ENCODE measurements at regions not wholly inside any gene's neighbourhood (a gene's known extent, or its start where the extent isn't known, plus 50 kb on each side); places are given as distances from the start of the nearest gene placed in this dataset.

- intact Hi-C loops (cut with DNase I; ENCODE audit: low total_unique reads): no loop called here
- DNase-seq: no peak
- H3K36me3 ChIP-seq: no peaks in the 10 kb centered on the region
- H3K4me3 ChIP-seq: no peak overlapping the region
- H3K4me1 ChIP-seq: no peaks in the 10 kb centered on the region
- no peak overlapping the region for H3K27ac ChIP-seq
- no peaks in the 10 kb centered on the region for H3K9me3 ChIP-seq
- no peak for TF ChIP-seq POLR2A (IDR thresholded peaks at IDR 0.05)
- H3K27me3 ChIP-seq: no peaks in the 10 kb centered on the region
These were observed 1359.7 kb upstream of the NRXN1 start for GRCh38 chr2:52391621-52392020.

DNA sequence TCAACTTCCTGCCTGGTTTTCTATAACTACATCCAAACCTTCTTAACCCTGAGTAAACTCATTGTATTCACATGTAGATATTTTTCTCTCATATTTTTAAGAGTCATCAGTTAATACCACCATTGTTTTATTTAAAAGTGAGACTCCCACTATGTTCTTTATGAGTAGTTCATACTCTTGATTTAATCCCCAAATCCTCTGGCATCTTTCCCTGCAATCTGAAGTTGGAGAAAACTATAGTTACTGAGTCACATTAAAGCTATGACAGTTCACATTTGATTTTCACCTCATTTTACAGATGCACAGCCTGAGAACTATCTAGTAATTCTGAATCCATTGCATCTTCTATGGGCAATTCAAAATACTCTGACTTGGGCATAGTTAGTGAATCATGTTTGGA is 1358.7 kb upstream of the NRXN1 start:
- no peak for DNase-seq
- intact Hi-C loops (cut with DNase I; ENCODE audit: low total_unique reads): no loop called here
- TF ChIP-seq, protein P1, sequence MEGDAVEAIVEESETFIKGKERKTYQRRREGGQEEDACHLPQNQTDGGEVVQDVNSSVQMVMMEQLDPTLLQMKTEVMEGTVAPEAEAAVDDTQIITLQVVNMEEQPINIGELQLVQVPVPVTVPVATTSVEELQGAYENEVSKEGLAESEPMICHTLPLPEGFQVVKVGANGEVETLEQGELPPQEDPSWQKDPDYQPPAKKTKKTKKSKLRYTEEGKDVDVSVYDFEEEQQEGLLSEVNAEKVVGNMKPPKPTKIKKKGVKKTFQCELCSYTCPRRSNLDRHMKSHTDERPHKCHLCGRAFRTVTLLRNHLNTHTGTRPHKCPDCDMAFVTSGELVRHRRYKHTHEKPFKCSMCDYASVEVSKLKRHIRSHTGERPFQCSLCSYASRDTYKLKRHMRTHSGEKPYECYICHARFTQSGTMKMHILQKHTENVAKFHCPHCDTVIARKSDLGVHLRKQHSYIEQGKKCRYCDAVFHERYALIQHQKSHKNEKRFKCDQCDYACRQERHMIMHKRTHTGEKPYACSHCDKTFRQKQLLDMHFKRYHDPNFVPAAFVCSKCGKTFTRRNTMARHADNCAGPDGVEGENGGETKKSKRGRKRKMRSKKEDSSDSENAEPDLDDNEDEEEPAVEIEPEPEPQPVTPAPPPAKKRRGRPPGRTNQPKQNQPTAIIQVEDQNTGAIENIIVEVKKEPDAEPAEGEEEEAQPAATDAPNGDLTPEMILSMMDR (IDR thresholded peaks at IDR 0.05): no peak
- no peak for TF ChIP-seq POLR2A (IDR thresholded peaks at IDR 0.05)

GRCh38 chr2:52387937-52388590 is 1356.1 kb upstream of the NRXN1 start:
- intact Hi-C loops (cut with DNase I; ENCODE audit: low total_unique reads): no loop called here
- H3K27ac ChIP-seq: no peak overlapping the region
- no peak overlapping the region for H3K4me3 ChIP-seq

More for the DNA sequence above, 1358.7 kb upstream of the NRXN1 start:
- Histone ChIP-seq H3K4me1 (no peaks in the 10 kb centered on the region), H3K4me3 (no peak overlapping the region), H3K27ac (no peak overlapping the region), H3K36me3 (no peaks in the 10 kb centered on the region), H3K9me3 (no peaks in the 10 kb centered on the region), H3K27me3 (no peaks in the 10 kb centered on the region)

DNA sequence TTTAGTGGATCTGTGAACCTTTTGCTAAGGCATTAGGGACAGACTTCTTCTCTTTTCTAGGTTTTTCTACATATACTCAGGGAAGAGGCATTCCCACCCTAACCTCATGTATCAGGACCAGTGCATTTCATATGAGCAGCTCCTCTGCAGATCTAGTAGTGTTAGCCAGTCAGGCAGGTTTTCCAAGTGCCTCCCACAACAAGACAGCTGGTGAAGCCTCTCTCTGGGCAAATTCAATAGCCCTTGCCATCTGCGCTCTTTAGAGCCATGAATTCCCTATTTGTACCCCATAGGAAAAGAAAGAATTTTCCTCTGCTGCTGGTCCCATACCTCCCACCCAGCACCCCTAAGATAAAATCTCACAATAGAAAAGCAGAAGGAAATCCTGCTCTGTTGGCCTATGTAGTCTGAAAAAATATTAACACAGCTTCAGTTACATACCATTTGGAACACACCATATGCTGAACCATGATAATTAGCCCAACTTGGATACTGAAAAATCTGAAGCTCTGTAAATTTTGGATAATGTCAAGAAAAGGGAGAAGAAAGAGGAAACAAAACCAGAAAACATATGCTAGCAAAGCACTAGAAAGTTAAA is 1354.6 kb upstream of the NRXN1 start:
- H3K27me3 ChIP-seq: no peaks in the 10 kb centered on the region
- H3K4me3 ChIP-seq: no peak overlapping the region
- TF ChIP-seq, protein P1 (IDR thresholded peaks at IDR 0.05): no peak
- no peak for TF ChIP-seq POLR2A (IDR thresholded peaks at IDR 0.05)
- intact Hi-C loops (cut with DNase I; ENCODE audit: low total_unique reads): no loop called here
- no peaks in the 10 kb centered on the region for H3K9me3 ChIP-seq
- no peaks in the 10 kb centered on the region for H3K36me3 ChIP-seq
- no peak overlapping the region for H3K27ac ChIP-seq
- no peak for DNase-seq
- H3K4me1 ChIP-seq: no peaks in the 10 kb centered on the region

More at GRCh38 chr2:52387937-52388590, 1356.1 kb upstream of the NRXN1 start:
- no peak for TF ChIP-seq POLR2A (IDR thresholded peaks at IDR 0.05)
- DNase-seq: no peak
- Histone ChIP-seq H3K9me3 (no peaks in the 10 kb centered on the region), H3K36me3 (no peaks in the 10 kb centered on the region), H3K4me1 (no peaks in the 10 kb centered on the region), H3K27me3 (no peaks in the 10 kb centered on the region)

DNA sequence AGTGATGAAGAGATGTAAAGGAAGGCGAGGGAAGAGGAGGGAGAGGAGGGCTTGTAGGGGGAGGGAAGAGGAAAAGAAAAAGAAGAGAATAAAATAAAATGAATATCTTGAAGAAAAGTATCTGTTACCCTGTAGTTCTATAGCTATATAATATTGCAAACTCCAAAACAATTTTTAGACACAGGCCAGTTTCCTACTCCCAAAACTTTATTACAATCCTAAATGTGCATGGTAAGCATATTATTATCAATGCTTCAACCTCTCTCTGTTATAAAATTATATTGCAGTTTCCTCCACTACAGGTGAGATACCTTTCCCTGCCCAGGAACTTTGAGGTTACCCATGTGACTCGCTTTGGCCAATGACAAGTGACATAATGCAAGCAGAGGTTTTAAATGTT is 1351.6 kb upstream of the NRXN1 start:
- H3K9me3 ChIP-seq: no peaks in the 10 kb centered on the region
- intact Hi-C loops (cut with DNase I; ENCODE audit: low total_unique reads): no loop called here
- H3K27ac ChIP-seq: no peak overlapping the region
- no peaks in the 10 kb centered on the region for H3K4me1 ChIP-seq
- no peaks in the 10 kb centered on the region for H3K36me3 ChIP-seq
- no peaks in the 10 kb centered on the region for H3K27me3 ChIP-seq
- no peak overlapping the region for H3K4me3 ChIP-seq
- TF ChIP-seq POLR2A (IDR thresholded peaks at IDR 0.05): no peak
- TF ChIP-seq, protein P1 (IDR thresholded peaks at IDR 0.05): no peak
- no peak for DNase-seq

DNA sequence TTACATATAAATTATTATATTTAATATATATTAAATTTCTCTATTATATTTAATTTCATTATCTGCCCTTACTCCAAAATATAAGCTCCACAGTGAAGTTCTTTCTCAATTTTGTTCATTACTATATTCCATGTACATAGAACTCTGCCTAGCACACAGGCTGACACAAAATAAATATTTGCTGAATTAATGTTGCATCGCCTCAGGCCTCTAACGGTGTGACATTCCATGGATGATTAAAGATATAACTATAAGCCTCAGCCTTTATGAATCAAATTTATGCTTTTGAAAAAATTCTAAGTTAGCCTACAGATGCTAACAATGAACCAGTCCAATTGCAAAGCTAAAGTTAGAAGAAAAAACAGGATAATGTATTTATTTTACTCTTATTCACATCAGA is 1337.2 kb upstream of the NRXN1 start:
- no peak overlapping the region for H3K27ac ChIP-seq
- H3K36me3 ChIP-seq: no peaks in the 10 kb centered on the region
- H3K9me3 ChIP-seq: no peaks in the 10 kb centered on the region
- no peak for TF ChIP-seq POLR2A (IDR thresholded peaks at IDR 0.05)
- TF ChIP-seq, protein P1 (IDR thresholded peaks at IDR 0.05): no peak
- H3K27me3 ChIP-seq: no peaks in the 10 kb centered on the region
- H3K4me1 ChIP-seq: no peaks in the 10 kb centered on the region
- intact Hi-C loops (cut with DNase I; ENCODE audit: low total_unique reads): no loop called here
- DNase-seq: no peak
- no peak overlapping the region for H3K4me3 ChIP-seq
